Mucosa of stomach (tissue), 1 donor: ENCODE measurements at regions not wholly inside any gene's neighbourhood (a gene's known extent, or its start where the extent isn't known, plus 50 kb on each side); places are given as distances from the start of the nearest gene placed in this dataset.
"Not testable (repeated sequence)": the region's sequence is repeated elsewhere in the genome, so short reads cannot be mapped to it uniquely, and the experiment has no call there.

Experiments
- H3K27me3 ChIP-seq: one replicate; pipeline ENCODE4 v1.7.0; 2013; ENCODE audit warnings: mild to moderate bottlenecking, low read length; ENCODE audit not compliant: control insufficient read depth, insufficient read depth
- H3K36me3 ChIP-seq: one replicate; pipeline ENCODE4 v1.7.0; 2013; ENCODE audit warnings: low read length; ENCODE audit not compliant: control insufficient read depth, insufficient read depth
- H3K4me1 ChIP-seq: one replicate; pipeline ENCODE4 v1.7.0; 2013; ENCODE audit warnings: mild to moderate bottlenecking, low read length; ENCODE audit not compliant: control insufficient read depth, insufficient read depth
- H3K4me3 ChIP-seq: one replicate; pipeline ENCODE4 v1.7.0; 2013; ENCODE audit warnings: low read length
- H3K9ac ChIP-seq: one replicate; pipeline ENCODE4 v1.7.0; 2013; ENCODE audit warnings: mild to moderate bottlenecking, low read length, moderate library complexity
- H3K9me3 ChIP-seq: one replicate; pipeline ENCODE4 v1.7.0; 2013; ENCODE audit warnings: mild to moderate bottlenecking, low read length, moderate library complexity; ENCODE audit not compliant: control insufficient read depth
- donor health status: Pancreatic carcinoma.

- H3K9ac ChIP-seq = no peak overlapping the region
- H3K27me3 ChIP-seq = no peaks in the 10 kb centered on the region
- H3K4me3 ChIP-seq = no peak overlapping the region
- no peaks in the 10 kb centered on the region for H3K4me1 ChIP-seq
- H3K9me3 ChIP-seq = no peaks in the 10 kb centered on the region
- no peaks in the 10 kb centered on the region for H3K36me3 ChIP-seq
These were observed 138.5 kb upstream of the ANKRD28 start for GRCh38 chr3:15936312-15936711.

DNA sequence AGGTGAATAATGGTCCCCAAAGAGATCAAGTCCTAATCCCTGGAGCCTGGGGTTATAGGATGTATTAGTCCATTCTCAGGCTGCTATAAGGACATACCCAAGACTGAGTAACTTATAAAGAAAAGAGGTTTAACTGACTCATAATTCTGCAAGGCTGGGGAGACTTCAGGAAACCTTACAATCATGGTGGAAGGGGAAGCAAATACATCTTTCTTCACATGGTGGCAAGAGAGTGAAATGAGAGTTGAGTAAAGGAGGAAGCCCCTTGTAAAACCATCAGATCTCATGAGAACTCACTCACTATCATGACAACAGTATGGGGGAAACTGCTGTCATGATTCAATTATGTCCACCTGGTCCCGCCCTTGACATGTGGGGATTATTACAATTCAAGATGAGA lies 142.9 kb upstream of the ANKRD28 start:
- no peaks in the 10 kb centered on the region for H3K27me3 ChIP-seq
- no peaks in the 10 kb centered on the region for H3K4me1 ChIP-seq
- H3K9ac ChIP-seq = no peak overlapping the region
- H3K36me3 ChIP-seq = no peaks in the 10 kb centered on the region
- no peaks in the 10 kb centered on the region for H3K9me3 ChIP-seq
- H3K4me3 ChIP-seq = no peak overlapping the region

DNA sequence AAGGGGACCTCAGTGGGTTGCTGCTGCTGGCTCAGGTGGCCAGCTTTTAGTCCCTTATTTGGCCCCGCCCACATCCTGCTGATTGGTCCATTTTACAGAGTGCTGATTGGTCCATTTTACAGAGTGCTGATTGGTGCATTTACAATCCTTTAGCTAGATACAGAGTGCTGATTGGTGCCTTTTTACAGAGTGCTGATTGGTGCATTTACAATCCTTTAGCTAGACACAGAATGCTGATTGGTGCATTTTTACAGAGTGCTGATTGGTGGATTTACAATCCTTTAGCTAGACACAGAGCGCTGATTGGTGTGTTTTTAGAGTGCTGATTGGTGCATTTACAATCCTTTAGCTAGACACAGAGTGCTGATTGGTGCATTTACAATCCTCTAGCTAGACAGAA lies 143.7 kb upstream of the ANKRD28 start:
- not testable (repeated sequence) for H3K9ac ChIP-seq, H3K4me1 ChIP-seq, H3K36me3 ChIP-seq, H3K4me3 ChIP-seq, H3K9me3 ChIP-seq, H3K27me3 ChIP-seq

DNA sequence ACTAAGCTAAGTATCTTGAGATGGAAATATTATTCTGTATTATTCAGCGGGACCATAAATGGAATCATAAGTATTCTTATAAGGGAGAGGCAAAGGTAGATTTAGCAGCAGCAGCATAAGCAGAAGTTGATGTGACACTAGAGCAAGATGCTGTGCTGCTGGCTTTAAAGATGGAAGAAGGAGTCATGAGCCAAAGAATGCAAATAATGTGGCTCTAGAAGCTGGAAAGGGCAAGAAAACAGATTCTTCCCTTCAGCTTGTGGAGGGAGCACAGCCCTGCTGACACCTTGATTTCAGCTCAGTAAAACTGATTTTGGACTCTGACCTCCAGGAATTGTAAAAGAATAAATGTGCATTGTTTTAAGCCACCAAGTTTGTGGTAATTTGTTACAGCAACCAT lies 144.2 kb upstream of the ANKRD28 start:
- Histone ChIP-seq H3K4me3 (no peak overlapping the region), H3K4me1 (no peaks in the 10 kb centered on the region), H3K36me3 (no peaks in the 10 kb centered on the region), H3K9me3 (no peaks in the 10 kb centered on the region), H3K27me3 (no peaks in the 10 kb centered on the region), H3K9ac (no peak overlapping the region)

DNA sequence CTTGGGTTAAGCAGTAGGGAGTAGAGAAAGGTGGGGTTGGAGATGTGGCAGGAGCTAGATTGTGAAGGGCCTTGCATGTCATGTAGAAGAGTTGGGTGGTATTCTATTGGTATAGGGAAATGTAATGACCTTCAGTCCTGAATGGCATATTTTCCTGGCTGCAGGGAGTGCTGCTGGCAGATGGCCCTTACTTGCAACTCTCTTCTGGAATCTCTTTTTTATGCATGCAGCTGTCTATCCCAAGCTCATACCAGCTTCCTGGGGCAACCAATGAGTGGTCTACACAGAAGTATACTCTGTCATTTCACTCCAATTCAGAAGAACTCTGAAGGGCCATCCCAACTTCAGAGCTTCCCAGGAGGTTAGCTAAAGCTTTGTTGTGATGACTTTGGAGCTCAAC lies 144.7 kb upstream of the ANKRD28 start:
- no peaks in the 10 kb centered on the region for H3K27me3 ChIP-seq
- H3K9me3 ChIP-seq = no peaks in the 10 kb centered on the region
- no peak overlapping the region for H3K4me3 ChIP-seq
- H3K9ac ChIP-seq = no peak overlapping the region
- H3K4me1 ChIP-seq = no peaks in the 10 kb centered on the region
- H3K36me3 ChIP-seq = no peaks in the 10 kb centered on the region

DNA sequence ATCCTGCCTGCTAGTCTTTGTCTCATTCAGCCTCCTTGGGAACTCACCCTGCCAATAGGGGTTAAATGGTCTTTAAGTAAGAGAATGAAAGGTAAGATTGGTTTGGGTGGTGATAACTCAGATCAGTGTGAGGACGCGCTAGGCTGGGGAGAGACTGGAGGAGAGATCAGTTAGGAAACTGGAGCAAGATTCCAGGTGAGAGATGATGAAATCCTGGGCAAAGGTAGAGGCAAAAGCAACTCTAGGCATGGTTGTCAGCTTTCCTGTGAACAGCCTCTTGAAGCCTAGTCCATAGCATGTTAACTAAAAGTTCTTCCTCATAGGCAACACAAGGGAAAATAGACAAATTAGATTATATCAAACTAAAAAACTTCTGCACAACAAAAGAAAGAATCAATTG lies 145.2 kb upstream of the ANKRD28 start:
- no peaks in the 10 kb centered on the region for H3K4me1 ChIP-seq
- no peaks in the 10 kb centered on the region for H3K36me3 ChIP-seq
- H3K27me3 ChIP-seq = no peaks in the 10 kb centered on the region
- H3K9ac ChIP-seq = no peak overlapping the region
- H3K4me3 ChIP-seq = no peak overlapping the region
- no peaks in the 10 kb centered on the region for H3K9me3 ChIP-seq

DNA sequence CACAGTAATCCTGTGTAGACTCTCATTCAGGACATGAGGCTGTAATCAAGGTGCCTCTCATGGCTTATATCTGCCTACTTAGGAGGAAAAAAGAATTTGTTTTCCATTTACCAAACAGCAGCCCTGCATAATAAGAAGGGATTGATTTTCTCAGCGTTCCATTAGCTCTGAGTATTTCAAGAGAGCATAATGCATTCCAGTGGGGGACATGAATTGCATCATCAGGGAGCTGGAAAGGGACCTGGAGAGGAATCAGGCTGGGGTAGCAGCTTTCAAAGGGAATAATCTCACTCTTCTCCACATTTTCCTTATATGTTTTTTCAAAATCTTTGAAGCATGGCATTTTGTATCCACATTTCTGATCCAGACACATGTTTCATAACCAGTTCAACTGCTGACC lies 150.6 kb upstream of the ANKRD28 start:
- Histone ChIP-seq H3K9me3 (no peaks in the 10 kb centered on the region), H3K9ac (no peak overlapping the region), H3K27me3 (peaks cover 3% of the 10 kb centered on the region), H3K4me3 (no peak overlapping the region), H3K36me3 (no peaks in the 10 kb centered on the region), H3K4me1 (no peaks in the 10 kb centered on the region)

DNA sequence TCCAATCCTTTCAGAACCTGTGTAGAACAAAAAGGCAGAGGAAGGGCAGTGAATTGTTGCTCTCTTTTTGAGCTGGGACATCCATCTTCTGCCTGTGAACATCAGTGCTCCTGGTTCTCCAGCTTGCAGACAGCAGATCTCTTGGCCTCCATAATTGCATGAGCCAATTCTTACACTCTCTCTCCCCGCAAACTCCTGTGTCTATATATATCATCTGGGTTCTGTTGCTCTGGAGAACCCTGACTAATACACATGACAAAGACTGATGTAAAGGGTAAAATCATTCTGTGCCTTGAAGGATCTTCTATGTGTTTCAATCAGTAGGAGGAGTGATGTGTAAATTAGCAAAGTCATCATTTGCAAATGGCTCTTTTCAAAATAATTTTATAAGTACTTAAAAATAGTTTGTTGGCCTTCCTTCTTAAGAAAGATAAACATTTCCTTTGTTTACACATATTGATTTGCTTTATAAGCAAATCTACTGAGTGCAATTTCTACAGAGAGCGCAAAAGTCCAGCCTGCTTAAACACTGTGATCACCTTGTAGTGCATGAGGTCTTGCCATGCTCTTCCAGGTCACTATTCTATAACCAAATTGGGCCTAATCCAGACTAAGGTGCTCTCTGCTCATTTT lies 154.9 kb upstream of the ANKRD28 start:
- no peaks in the 10 kb centered on the region for H3K4me1 ChIP-seq
- H3K4me3 ChIP-seq = no peak overlapping the region
- H3K9me3 ChIP-seq = no peaks in the 10 kb centered on the region
- peaks cover 3% of the 10 kb centered on the region for H3K27me3 ChIP-seq
- no peak overlapping the region for H3K9ac ChIP-seq
- H3K36me3 ChIP-seq = no peaks in the 10 kb centered on the region

- Histone ChIP-seq H3K27me3 (peaks cover 3% of the 10 kb centered on the region), H3K4me1 (no peaks in the 10 kb centered on the region), H3K36me3 (no peaks in the 10 kb centered on the region), H3K9me3 (no peaks in the 10 kb centered on the region), H3K9ac (no peak overlapping the region), H3K4me3 (no peak overlapping the region)
These were observed 156.1 kb upstream of the ANKRD28 start for GRCh38 chr3:15953841-15954240.

GRCh38 chr3:15955968-15956367 lies 158.2 kb upstream of the ANKRD28 start:
- Histone ChIP-seq H3K9me3 (no peaks in the 10 kb centered on the region), H3K27me3 (no peaks in the 10 kb centered on the region), H3K4me1 (no peaks in the 10 kb centered on the region), H3K4me3 (no peak overlapping the region), H3K9ac (no peak overlapping the region), H3K36me3 (no peaks in the 10 kb centered on the region)

GRCh38 chr3:15958692-15959433 lies 161.1 kb upstream of the ANKRD28 start:
- no peak overlapping the region for H3K4me3 ChIP-seq
- H3K9ac ChIP-seq = no peak overlapping the region

GRCh38 chr3:15959434-15959811 lies 161.6 kb upstream of the ANKRD28 start:
- no peaks in the 10 kb centered on the region for H3K27me3 ChIP-seq
- H3K9ac ChIP-seq = no peak overlapping the region
- no peak overlapping the region for H3K4me3 ChIP-seq
- H3K9me3 ChIP-seq = no peaks in the 10 kb centered on the region
- no peaks in the 10 kb centered on the region for H3K4me1 ChIP-seq
- no peaks in the 10 kb centered on the region for H3K36me3 ChIP-seq

More at GRCh38 chr3:15958692-15959433, 161.1 kb upstream of the ANKRD28 start:
- Histone ChIP-seq H3K36me3 (no peaks in the 10 kb centered on the region), H3K27me3 (no peaks in the 10 kb centered on the region), H3K9me3 (no peaks in the 10 kb centered on the region), H3K4me1 (no peaks in the 10 kb centered on the region)
